ENCODE measurements at regions not wholly inside any gene's neighbourhood (a gene's known extent, or its start where the extent isn't known, plus 50 kb on each side); places are given as distances from the start of the nearest gene placed in this dataset.

GRCh38 chr6:24043848-24044247 is 82.2 kb upstream of the NRSN1 start:
- Mint-ChIP-seq H3K36me3 (ENCODE audit: low read depth) (no peaks in the 10 kb centered on the region), H3K4me1 (no peaks in the 10 kb centered on the region), H3K9me3 (ENCODE audit: low read depth) (peaks cover 3% of the 10 kb centered on the region), H3K27me3 (peaks cover 2% of the 10 kb centered on the region), H3K27ac (no peak overlapping the region), H3K4me3 (no peak overlapping the region)
- ChIA-PET CTCF (interaction anchor here (0.6 kb wide), 1 partner anchor 357 kb away, joined by 3 read pairs; no protein-coding TSS in a partner anchor), POLR2A (no interaction called here)
- ATAC-seq (no peak), DNase-seq (no peak)
- intact Hi-C loops (cut with DNase I, micrococcal nuclease) = no loop called here

GRCh38 chr6:24051942-24052589 is 73.9 kb upstream of the NRSN1 start:
- no peak for DNase-seq
- Mint-ChIP-seq H3K4me1 (no peaks in the 10 kb centered on the region), H3K27ac (no peak overlapping the region), H3K4me3 (no peak overlapping the region), H3K9me3 (ENCODE audit: low read depth) (no peaks in the 10 kb centered on the region), H3K36me3 (ENCODE audit: low read depth) (no peaks in the 10 kb centered on the region), H3K27me3 (peaks cover 2% of the 10 kb centered on the region)
- intact Hi-C loops (cut with DNase I, micrococcal nuclease) = no loop called here
- ChIA-PET CTCF (no interaction called here), POLR2A (no interaction called here)
- ATAC-seq = no peak

GRCh38 chr6:24052590-24052961 is 73.4 kb upstream of the NRSN1 start:
- ChIA-PET POLR2A (no interaction called here), CTCF (no interaction called here)
- no peaks in the 10 kb centered on the region for H3K36me3 Mint-ChIP-seq (ENCODE audit: low read depth)
- no peak overlapping the region for H3K27ac Mint-ChIP-seq
- H3K27me3 Mint-ChIP-seq = peaks cover 2% of the 10 kb centered on the region
- no peaks in the 10 kb centered on the region for H3K4me1 Mint-ChIP-seq
- no peak for ATAC-seq
- no peak overlapping the region for H3K4me3 Mint-ChIP-seq
- no peak for DNase-seq
- H3K9me3 Mint-ChIP-seq (ENCODE audit: low read depth) = no peaks in the 10 kb centered on the region
- intact Hi-C loops (cut with DNase I, micrococcal nuclease) = no loop called here

GRCh38 chr6:24053057-24053456 is 73.0 kb upstream of the NRSN1 start:
- ChIA-PET CTCF (no interaction called here), POLR2A (no interaction called here)
- no peaks in the 10 kb centered on the region for H3K9me3 Mint-ChIP-seq (ENCODE audit: low read depth)
- no peak overlapping the region for H3K27ac Mint-ChIP-seq
- no peak overlapping the region for H3K4me3 Mint-ChIP-seq
- DNase-seq (no peak), ATAC-seq (no peak)
- H3K27me3 Mint-ChIP-seq = peaks cover 2% of the 10 kb centered on the region
- intact Hi-C loops (cut with DNase I, micrococcal nuclease) = no loop called here
- H3K36me3 Mint-ChIP-seq (ENCODE audit: low read depth) = no peaks in the 10 kb centered on the region
- H3K4me1 Mint-ChIP-seq = no peaks in the 10 kb centered on the region

- Mint-ChIP-seq H3K4me1 (no peaks in the 10 kb centered on the region), H3K27me3 (no peaks in the 10 kb centered on the region), H3K9me3 (ENCODE audit: low read depth) (no peaks in the 10 kb centered on the region), H3K4me3 (no peak overlapping the region), H3K36me3 (ENCODE audit: low read depth) (no peaks in the 10 kb centered on the region), H3K27ac (no peak overlapping the region)
- POLR2A ChIA-PET = no interaction called here
- intact Hi-C loops (cut with DNase I, micrococcal nuclease) = no loop called here
- CTCF ChIA-PET = interaction anchor here (0.6 to 0.9 kb wide), 2 partner anchors 11 to 207 kb away, joined by 3 to 4 read pairs; no protein-coding TSS in a partner anchor
- ATAC-seq = no peak
- no peak for DNase-seq
Measured at GRCh38 chr6:24054388-24054787, 71.6 kb upstream of the NRSN1 start.

GRCh38 chr6:24056567-24056966 is 69.4 kb upstream of the NRSN1 start:
- intact Hi-C loops (cut with DNase I, micrococcal nuclease) = no loop called here
- ATAC-seq = no peak
- ChIA-PET CTCF (no interaction called here), POLR2A (no interaction called here)
- DNase-seq = no peak
- H3K4me3 Mint-ChIP-seq = no peak overlapping the region
- no peak overlapping the region for H3K27ac Mint-ChIP-seq
- H3K27me3 Mint-ChIP-seq = no peaks in the 10 kb centered on the region
- H3K36me3 Mint-ChIP-seq (ENCODE audit: low read depth) = no peaks in the 10 kb centered on the region
- H3K4me1 Mint-ChIP-seq = no peaks in the 10 kb centered on the region
- no peaks in the 10 kb centered on the region for H3K9me3 Mint-ChIP-seq (ENCODE audit: low read depth)

GRCh38 chr6:24057030-24057429 is 69.0 kb upstream of the NRSN1 start:
- H3K9me3 Mint-ChIP-seq (ENCODE audit: low read depth) = no peaks in the 10 kb centered on the region
- ChIA-PET POLR2A (no interaction called here), CTCF (no interaction called here)
- H3K4me3 Mint-ChIP-seq = no peak overlapping the region
- H3K27me3 Mint-ChIP-seq = no peaks in the 10 kb centered on the region
- intact Hi-C loops (cut with DNase I, micrococcal nuclease) = no loop called here
- no peak overlapping the region for H3K27ac Mint-ChIP-seq
- H3K4me1 Mint-ChIP-seq = no peaks in the 10 kb centered on the region
- ATAC-seq (no peak), DNase-seq (no peak)
- H3K36me3 Mint-ChIP-seq (ENCODE audit: low read depth) = no peaks in the 10 kb centered on the region

- Mint-ChIP-seq H3K27ac (no peak overlapping the region), H3K4me3 (no peak overlapping the region), H3K36me3 (ENCODE audit: low read depth) (no peaks in the 10 kb centered on the region), H3K9me3 (ENCODE audit: low read depth) (no peaks in the 10 kb centered on the region), H3K4me1 (no peaks in the 10 kb centered on the region), H3K27me3 (peaks cover 4% of the 10 kb centered on the region)
- ChIA-PET CTCF (no interaction called here), POLR2A (no interaction called here)
- DNase-seq = no peak
- no peak for ATAC-seq
- intact Hi-C loops (cut with DNase I, micrococcal nuclease) = loop anchor here in 1 of 2 experiments (5.0 kb wide), 1 partner anchor 216 kb away; no protein-coding TSS in a partner anchor
Measured at GRCh38 chr6:24060982-24061754, 64.8 kb upstream of the NRSN1 start.

- Mint-ChIP-seq H3K4me3 (no peak overlapping the region), H3K27ac (no peak overlapping the region), H3K9me3 (ENCODE audit: low read depth) (no peaks in the 10 kb centered on the region), H3K4me1 (no peaks in the 10 kb centered on the region), H3K27me3 (peaks cover 7% of the 10 kb centered on the region), H3K36me3 (ENCODE audit: low read depth) (no peaks in the 10 kb centered on the region)
- DNase-seq = no peak
- intact Hi-C loops (cut with DNase I, micrococcal nuclease) = loop anchor here in 1 of 2 experiments (1.0 to 5.0 kb wide), 2 partner anchors 141 to 213 kb away; no protein-coding TSS in a partner anchor
- ATAC-seq = no peak
- ChIA-PET POLR2A (no interaction called here), CTCF (interaction anchor here (0.6 to 1.2 kb wide), 2 partner anchors 18 to 22 kb away, joined by 3 read pairs; no protein-coding TSS in a partner anchor)
Measured at GRCh38 chr6:24064106-24064505, 61.9 kb upstream of the NRSN1 start.

GRCh38 chr6:24064832-24065231 is 61.2 kb upstream of the NRSN1 start:
- ATAC-seq = no peak
- ChIA-PET CTCF (interaction anchor here (1.2 kb wide), 1 partner anchor 11 kb away, joined by 4 read pairs; no protein-coding TSS in a partner anchor), POLR2A (no interaction called here)
- Mint-ChIP-seq H3K36me3 (ENCODE audit: low read depth) (no peaks in the 10 kb centered on the region), H3K4me1 (no peaks in the 10 kb centered on the region), H3K27ac (no peak overlapping the region), H3K27me3 (peaks cover 11% of the 10 kb centered on the region), H3K9me3 (ENCODE audit: low read depth) (no peaks in the 10 kb centered on the region), H3K4me3 (no peak overlapping the region)
- intact Hi-C loops (cut with DNase I, micrococcal nuclease) = loop anchor here in 1 of 2 experiments (1.0 to 5.0 kb wide), 2 partner anchors 140 to 212 kb away; no protein-coding TSS in a partner anchor
- no peak for DNase-seq

- no peaks in the 10 kb centered on the region for H3K36me3 Mint-ChIP-seq (ENCODE audit: low read depth)
- ChIA-PET POLR2A (no interaction called here), CTCF (no interaction called here)
- no peak overlapping the region for H3K27ac Mint-ChIP-seq
- no peak overlapping the region for H3K4me3 Mint-ChIP-seq
- no peak for DNase-seq
- peaks cover 8% of the 10 kb centered on the region for H3K27me3 Mint-ChIP-seq
- no peaks in the 10 kb centered on the region for H3K4me1 Mint-ChIP-seq
- intact Hi-C loops (cut with DNase I, micrococcal nuclease) = no loop called here
- no peaks in the 10 kb centered on the region for H3K9me3 Mint-ChIP-seq (ENCODE audit: low read depth)
- no peak for ATAC-seq
Measured at GRCh38 chr6:24069526-24069925, 56.5 kb upstream of the NRSN1 start.

- Mint-ChIP-seq H3K27me3 (peaks cover 8% of the 10 kb centered on the region), H3K4me1 (no peaks in the 10 kb centered on the region), H3K27ac (no peak overlapping the region), H3K9me3 (ENCODE audit: low read depth) (no peaks in the 10 kb centered on the region), H3K4me3 (no peak overlapping the region), H3K36me3 (ENCODE audit: low read depth) (no peaks in the 10 kb centered on the region)
- ChIA-PET POLR2A (no interaction called here), CTCF (no interaction called here)
- intact Hi-C loops (cut with DNase I, micrococcal nuclease) = no loop called here
- DNase-seq (no peak), ATAC-seq (no peak)
Measured at GRCh38 chr6:24072038-24072746, 53.8 kb upstream of the NRSN1 start.

Data from activated CD4-positive, alpha-beta T cell treated with anti-CD3 and anti-CD28 coated beads for 36 hours (primary cell).